Loucy (cell line): ENCODE measurements at regions not wholly inside any gene's neighbourhood (a gene's known extent, or its start where the extent isn't known, plus 50 kb on each side); places are given as distances from the start of the nearest gene placed in this dataset.

Experiments used
- EZH2phosphoT487 ChIP-seq: fragments of 200-600 bp; IDR thresholded peaks from 2 replicates; pipeline ENCODE4 v1.6.1; 2018; ENCODE audit warnings: antibody characterized with exemption, mild to moderate bottlenecking, moderate library complexity, borderline replicate concordance
- TF ChIP-seq, protein P1 (sequence below): fragments of 200-600 bp; sonication (generic); conservative IDR thresholded peaks from 2 replicates; pipeline ENCODE4 v1.5.1; 2014; ENCODE audit warnings: mild to moderate bottlenecking, antibody characterized with exemption, low read length

DNA sequence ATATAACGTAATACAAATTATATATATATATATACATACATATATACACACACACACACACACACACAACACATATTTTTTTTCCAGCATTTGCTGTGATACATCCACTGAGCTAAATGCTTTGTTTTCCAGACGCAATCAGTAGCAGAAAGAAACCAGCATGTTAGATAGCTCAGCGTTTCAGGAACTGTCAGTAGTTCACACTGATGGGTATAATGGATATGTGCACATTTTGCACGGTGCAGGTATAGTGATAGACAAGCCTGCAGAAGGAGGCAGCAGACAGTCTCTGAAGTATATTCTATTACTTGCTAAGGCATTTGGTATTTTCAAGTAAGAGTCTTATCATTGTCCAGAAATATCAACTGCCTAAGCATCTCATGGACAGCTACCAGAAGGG is 741.6 kb upstream of the HS3ST1 start:
- TF ChIP-seq, protein P1, sequence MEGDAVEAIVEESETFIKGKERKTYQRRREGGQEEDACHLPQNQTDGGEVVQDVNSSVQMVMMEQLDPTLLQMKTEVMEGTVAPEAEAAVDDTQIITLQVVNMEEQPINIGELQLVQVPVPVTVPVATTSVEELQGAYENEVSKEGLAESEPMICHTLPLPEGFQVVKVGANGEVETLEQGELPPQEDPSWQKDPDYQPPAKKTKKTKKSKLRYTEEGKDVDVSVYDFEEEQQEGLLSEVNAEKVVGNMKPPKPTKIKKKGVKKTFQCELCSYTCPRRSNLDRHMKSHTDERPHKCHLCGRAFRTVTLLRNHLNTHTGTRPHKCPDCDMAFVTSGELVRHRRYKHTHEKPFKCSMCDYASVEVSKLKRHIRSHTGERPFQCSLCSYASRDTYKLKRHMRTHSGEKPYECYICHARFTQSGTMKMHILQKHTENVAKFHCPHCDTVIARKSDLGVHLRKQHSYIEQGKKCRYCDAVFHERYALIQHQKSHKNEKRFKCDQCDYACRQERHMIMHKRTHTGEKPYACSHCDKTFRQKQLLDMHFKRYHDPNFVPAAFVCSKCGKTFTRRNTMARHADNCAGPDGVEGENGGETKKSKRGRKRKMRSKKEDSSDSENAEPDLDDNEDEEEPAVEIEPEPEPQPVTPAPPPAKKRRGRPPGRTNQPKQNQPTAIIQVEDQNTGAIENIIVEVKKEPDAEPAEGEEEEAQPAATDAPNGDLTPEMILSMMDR = no peak
- no peak for TF ChIP-seq EZH2phosphoT487
